Liver (tissue), 7 donors: ENCODE measurements at regions not wholly inside any gene's neighbourhood (a gene's known extent, or its start where the extent isn't known, plus 50 kb on each side); places are given as distances from the start of the nearest gene placed in this dataset.
"Not testable (repeated sequence)": the region's sequence is repeated elsewhere in the genome, so short reads cannot be mapped to it uniquely, and the experiment has no call there.

Experiments
- DNase-seq: peaks from one replicate; pipeline ENCODE4 v3.0.0-alpha.2; 2017; ENCODE audit warnings: low spot score
- H3K27ac ChIP-seq, 2 donors: one replicate each; pipeline ENCODE4 v1.7.0; 2013; ENCODE audit warnings: inconsistent platforms in 2 of 2, low read length in 2 of 2, control low read depth in 1 of 2, low read depth in 1 of 2, mild to moderate bottlenecking in 1 of 2
- H3K27me3 ChIP-seq, 4 donors: one replicate each; pipeline versions ENCODE4 v1.6.1 to v1.7.0; 2013; ENCODE audit warnings: low read length in 3 of 4, inconsistent platforms in 1 of 4, mild to moderate bottlenecking in 1 of 4, moderate library complexity in 1 of 4; ENCODE audit not compliant: control insufficient read depth in 4 of 4, insufficient read depth in 4 of 4
- H3K36me3 ChIP-seq, 4 donors: one replicate each; pipeline versions ENCODE4 v1.6.1 to v1.7.0; 2013; ENCODE audit warnings: low read length in 3 of 4, mild to moderate bottlenecking in 3 of 4, low read depth in 1 of 4, moderate library complexity in 1 of 4; ENCODE audit not compliant: control insufficient read depth in 4 of 4, insufficient read depth in 3 of 4
- H3K4me1 ChIP-seq, 4 donors: one replicate each; pipeline versions ENCODE4 v1.6.1 to v1.7.0; 2013; ENCODE audit warnings: low read length in 3 of 4, mild to moderate bottlenecking in 3 of 4, moderate library complexity in 1 of 4; ENCODE audit not compliant: control insufficient read depth in 4 of 4, insufficient read depth in 4 of 4
- H3K4me3 ChIP-seq, 3 donors: one replicate each; pipeline versions ENCODE4 v1.6.1 to v1.7.0; 2013; ENCODE audit warnings: low read length in 3 of 3, control low read depth in 1 of 3, low read depth in 1 of 3, mild to moderate bottlenecking in 1 of 3
- H3K9ac ChIP-seq, 2 donors: one replicate each; pipeline ENCODE4 v1.7.0; 2013; ENCODE audit warnings: low read length in 2 of 2, mild to moderate bottlenecking in 2 of 2, moderate library complexity in 2 of 2, control low read depth in 1 of 2, low read depth in 1 of 2
- H3K9me3 ChIP-seq, 4 donors: one replicate each; pipeline versions ENCODE4 v1.6.1 to v1.7.0; 2013; ENCODE audit warnings: low read length in 3 of 4; ENCODE audit not compliant: control insufficient read depth in 4 of 4
- FOXA1 ChIP-seq: IDR thresholded peaks from 2 replicates; pipeline ENCODE4 v1.6.1; 2016; ENCODE audit warnings: antibody characterized with exemption
- FOXA2 ChIP-seq: IDR thresholded peaks from 2 replicates; pipeline ENCODE4 v1.6.1; 2016; ENCODE audit warnings: antibody characterized with exemption
- GABPA ChIP-seq, 2 donors: IDR thresholded peaks in 1 of 2; conservative IDR thresholded peaks in 1 of 2; 2 replicates each; pipeline ENCODE4 v1.6.1; 2016; ENCODE audit warnings: antibody characterized with exemption in 2 of 2, mild to moderate bottlenecking in 1 of 2, moderate library complexity in 1 of 2
- JUND ChIP-seq, 2 donors: IDR thresholded peaks; 2 replicates each; pipeline ENCODE4 v1.6.1; 2016; ENCODE audit warnings: antibody characterized with exemption in 2 of 2
- NR2F2 ChIP-seq: IDR thresholded peaks from 2 replicates; pipeline ENCODE4 v1.6.1; 2016; ENCODE audit warnings: antibody characterized with exemption
- RAD21 ChIP-seq, 2 donors: IDR thresholded peaks; 2 replicates each; pipeline ENCODE4 v1.6.1; 2016; ENCODE audit warnings: antibody characterized with exemption in 2 of 2, mild to moderate bottlenecking in 2 of 2
- RXRA ChIP-seq, 2 donors: IDR thresholded peaks; 2 replicates each; pipeline ENCODE4 v1.6.1; 2017 to 2018; ENCODE audit warnings: antibody characterized with exemption in 2 of 2, mild to moderate bottlenecking in 1 of 2
- SP1 ChIP-seq: IDR thresholded peaks from 2 replicates; pipeline ENCODE4 v1.6.1; 2018; ENCODE audit warnings: antibody characterized with exemption, mild to moderate bottlenecking
- TAF1 ChIP-seq: conservative IDR thresholded peaks from 2 replicates; pipeline ENCODE4 v1.6.1; 2016; ENCODE audit warnings: antibody characterized with exemption, mild to moderate bottlenecking
- WGBS: extraction: QIAGEN DNeasy Blood & Tissue Kit; methylation state at CpG from one replicate; pipeline ENCODE4 v1.1.7; 2013; 5-methylcytosine and 5-hydroxymethylcytosine counted together
- TF ChIP-seq, protein P1 (sequence below): IDR thresholded peaks from 2 replicates; pipeline ENCODE4 v1.6.1; 2016; ENCODE audit warnings: antibody characterized with exemption
- TF ChIP-seq, protein P2 (sequence below): IDR thresholded peaks from 2 replicates; pipeline ENCODE4 v1.6.1; 2016; ENCODE audit warnings: antibody characterized with exemption
- TF ChIP-seq, protein P3 (sequence below): IDR thresholded peaks from 2 replicates; pipeline ENCODE4 v1.6.1; 2016; ENCODE audit warnings: antibody characterized with exemption
- donor health status: healthy.
- donor health status: healthy.
- donor health status: healthy.
- donor health status: healthy.

DNA sequence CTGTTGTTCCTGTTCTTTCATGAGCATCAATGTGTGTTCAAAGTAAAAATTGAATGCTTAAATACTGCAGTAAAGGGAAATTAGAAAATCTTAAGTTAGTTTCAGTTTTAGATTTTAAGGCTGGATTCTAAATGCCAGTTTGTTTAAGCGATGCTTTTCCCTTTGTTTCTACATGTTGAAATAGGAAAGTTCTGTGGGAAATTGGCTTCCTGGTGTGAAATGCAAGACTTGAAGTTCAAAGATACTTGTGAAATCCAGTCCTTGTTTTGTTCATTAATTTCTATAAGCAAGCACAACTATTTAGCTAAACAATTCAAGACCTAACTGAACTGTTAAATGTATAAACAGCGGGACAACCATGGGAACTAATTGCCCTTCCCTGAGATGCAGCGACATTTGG is 149.1 kb downstream of the LYPLAL1 start:
- Histone ChIP-seq H3K4me3 (no peak overlapping the region), H3K27ac (no peak overlapping the region), H3K4me1 (peaks cover 3 to 9% (median 5%) of the 10 kb centered on the region in 4 donors), H3K36me3 (no peaks in the 10 kb centered on the region), H3K27me3 (no peaks in the 10 kb centered on the region), H3K9ac (no peak overlapping the region), H3K9me3 (no peaks in the 10 kb centered on the region)
- DNase-seq = no peak
- TF ChIP-seq RXRA (IDR thresholded peaks at IDR 0.05) (no peak), FOXA2 (no peak), GABPA (IDR thresholded peaks at IDR 0.05 in 1 of 2, conservative IDR thresholded peaks at IDR 0.05 in 1 of 2) (no peak), JUND (IDR thresholded peaks at IDR 0.05) (no peak), RAD21 (IDR thresholded peaks at IDR 0.05) (no peak), SP1 (no peak), TAF1 (no peak)
- TF ChIP-seq, protein P1, sequence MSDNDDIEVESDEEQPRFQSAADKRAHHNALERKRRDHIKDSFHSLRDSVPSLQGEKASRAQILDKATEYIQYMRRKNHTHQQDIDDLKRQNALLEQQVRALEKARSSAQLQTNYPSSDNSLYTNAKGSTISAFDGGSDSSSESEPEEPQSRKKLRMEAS = no peak
- TF ChIP-seq, protein P2, sequence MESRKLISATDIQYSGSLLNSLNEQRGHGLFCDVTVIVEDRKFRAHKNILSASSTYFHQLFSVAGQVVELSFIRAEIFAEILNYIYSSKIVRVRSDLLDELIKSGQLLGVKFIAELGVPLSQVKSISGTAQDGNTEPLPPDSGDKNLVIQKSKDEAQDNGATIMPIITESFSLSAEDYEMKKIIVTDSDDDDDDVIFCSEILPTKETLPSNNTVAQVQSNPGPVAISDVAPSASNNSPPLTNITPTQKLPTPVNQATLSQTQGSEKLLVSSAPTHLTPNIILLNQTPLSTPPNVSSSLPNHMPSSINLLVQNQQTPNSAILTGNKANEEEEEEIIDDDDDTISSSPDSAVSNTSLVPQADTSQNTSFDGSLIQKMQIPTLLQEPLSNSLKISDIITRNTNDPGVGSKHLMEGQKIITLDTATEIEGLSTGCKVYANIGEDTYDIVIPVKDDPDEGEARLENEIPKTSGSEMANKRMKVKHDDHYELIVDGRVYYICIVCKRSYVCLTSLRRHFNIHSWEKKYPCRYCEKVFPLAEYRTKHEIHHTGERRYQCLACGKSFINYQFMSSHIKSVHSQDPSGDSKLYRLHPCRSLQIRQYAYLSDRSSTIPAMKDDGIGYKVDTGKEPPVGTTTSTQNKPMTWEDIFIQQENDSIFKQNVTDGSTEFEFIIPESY = no peak
- TF ChIP-seq, protein P3, sequence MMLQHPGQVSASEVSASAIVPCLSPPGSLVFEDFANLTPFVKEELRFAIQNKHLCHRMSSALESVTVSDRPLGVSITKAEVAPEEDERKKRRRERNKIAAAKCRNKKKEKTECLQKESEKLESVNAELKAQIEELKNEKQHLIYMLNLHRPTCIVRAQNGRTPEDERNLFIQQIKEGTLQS = no peak
- WGBS = 96% methylated on average over 3 of the region's 3 CpGs

DNA sequence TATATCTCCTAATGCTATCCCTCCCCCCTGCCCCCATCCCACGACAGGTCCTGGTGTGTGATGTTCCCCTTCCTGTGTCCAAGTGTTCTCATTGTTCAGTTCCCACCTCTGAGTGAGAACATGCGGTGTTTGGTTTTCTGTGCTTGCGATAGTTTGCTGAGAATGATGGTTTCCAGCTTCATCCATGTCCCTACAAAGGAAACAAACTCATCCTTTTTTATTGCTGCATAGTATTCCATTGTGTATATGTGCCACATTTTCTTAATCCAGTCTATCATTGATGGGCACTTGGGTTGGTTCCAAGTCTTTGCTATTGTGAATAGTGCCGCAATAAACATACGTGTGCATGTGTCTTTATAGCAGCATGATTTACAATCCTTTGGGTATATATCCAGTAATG is 146.9 kb downstream of the LYPLAL1 start:
- H3K9me3 ChIP-seq, H3K4me3 ChIP-seq, H3K27ac ChIP-seq, DNase-seq, H3K9ac ChIP-seq, H3K36me3 ChIP-seq, H3K4me1 ChIP-seq, H3K27me3 ChIP-seq: not testable (repeated sequence)
- 95% methylated on average over 4 of the region's 5 CpGs for WGBS

DNA sequence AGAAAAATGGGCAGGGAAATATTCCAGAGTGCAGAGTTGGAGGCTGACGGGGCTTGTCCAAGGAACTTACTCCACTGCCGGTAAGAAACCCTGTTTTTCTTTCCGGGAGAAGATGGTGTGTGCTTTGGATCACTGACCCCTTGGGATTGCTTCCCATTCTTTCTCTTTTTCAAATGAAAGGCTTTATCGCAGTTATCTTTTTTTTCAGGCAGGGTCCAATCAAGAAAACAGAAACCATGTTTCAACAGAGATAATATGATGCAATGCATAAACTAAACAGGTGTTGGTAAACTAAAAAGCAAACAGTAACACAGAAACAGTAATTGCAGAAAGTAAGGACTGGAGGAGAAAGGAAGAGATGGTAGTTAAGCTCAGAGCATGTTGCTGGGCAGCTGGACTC is 145.1 kb downstream of the LYPLAL1 start:
- H3K4me3 ChIP-seq = no peak overlapping the region
- H3K27me3 ChIP-seq = no peaks in the 10 kb centered on the region
- H3K27ac ChIP-seq = no peak overlapping the region
- TF ChIP-seq, protein P3 = peak; percentile 18
- TF ChIP-seq RAD21 (IDR thresholded peaks at IDR 0.05) (peak in 1 of 2 donors; percentile 9), NR2F2 (no peak), FOXA1 (no peak), GABPA (IDR thresholded peaks at IDR 0.05 in 1 of 2, conservative IDR thresholded peaks at IDR 0.05 in 1 of 2) (no peak), RXRA (IDR thresholded peaks at IDR 0.05) (peak; percentile 9 to 21)
- TF ChIP-seq, protein P2 = no peak
- peaks cover 0 to 2% (median 0%) of the 10 kb centered on the region in 4 donors for H3K9me3 ChIP-seq
- DNase-seq = no peak
- 31% methylated on average over 4 of the region's 4 CpGs for WGBS
- H3K4me1 ChIP-seq = peaks cover 3 to 9% (median 5%) of the 10 kb centered on the region in 4 donors
- no peak overlapping the region for H3K9ac ChIP-seq
- H3K36me3 ChIP-seq = no peaks in the 10 kb centered on the region
